ENCODE measurements at regions not wholly inside any gene's neighbourhood (a gene's known extent, or its start where the extent isn't known, plus 50 kb on each side); places are given as distances from the start of the nearest gene placed in this dataset.

DNA sequence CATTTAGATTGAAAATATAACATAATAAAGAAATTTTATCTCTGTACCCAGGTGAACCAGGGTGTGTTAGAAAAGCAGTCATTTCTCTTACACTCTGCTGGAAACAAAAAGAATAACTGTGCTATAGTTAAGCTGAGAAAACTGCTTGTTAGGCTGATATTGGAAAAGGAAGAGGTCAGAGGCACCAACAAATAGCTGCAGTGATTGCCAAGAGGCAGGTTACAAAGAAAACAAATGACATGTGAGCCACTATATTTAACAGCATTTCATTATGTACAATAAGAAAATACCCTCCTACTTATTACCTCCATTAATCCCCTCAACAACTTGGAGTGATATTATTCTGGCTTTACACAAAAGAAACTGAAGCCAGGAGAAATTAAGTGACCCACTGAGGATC, 607.9 kb upstream of the TLE4 start:
- Histone ChIP-seq H3K36me3 (no peaks in the 10 kb centered on the region), H3K4me1 (no peaks in the 10 kb centered on the region), H3K27ac (no peak overlapping the region), H3K4me3 (no peak overlapping the region), H3K9me3 (peaks cover 3 to 5% of the 10 kb centered on the region in 2 donors), H3K27me3 (no peaks in the 10 kb centered on the region)
- TF ChIP-seq EP300 (IDR thresholded peaks at IDR 0.05; ENCODE audit: low read depth), result no peak
- TF ChIP-seq POLR2A (IDR thresholded peaks at IDR 0.05), result no peak
- TF ChIP-seq POLR2AphosphoS5 (IDR thresholded peaks at IDR 0.05), result no peak
- TF ChIP-seq, protein P1, sequence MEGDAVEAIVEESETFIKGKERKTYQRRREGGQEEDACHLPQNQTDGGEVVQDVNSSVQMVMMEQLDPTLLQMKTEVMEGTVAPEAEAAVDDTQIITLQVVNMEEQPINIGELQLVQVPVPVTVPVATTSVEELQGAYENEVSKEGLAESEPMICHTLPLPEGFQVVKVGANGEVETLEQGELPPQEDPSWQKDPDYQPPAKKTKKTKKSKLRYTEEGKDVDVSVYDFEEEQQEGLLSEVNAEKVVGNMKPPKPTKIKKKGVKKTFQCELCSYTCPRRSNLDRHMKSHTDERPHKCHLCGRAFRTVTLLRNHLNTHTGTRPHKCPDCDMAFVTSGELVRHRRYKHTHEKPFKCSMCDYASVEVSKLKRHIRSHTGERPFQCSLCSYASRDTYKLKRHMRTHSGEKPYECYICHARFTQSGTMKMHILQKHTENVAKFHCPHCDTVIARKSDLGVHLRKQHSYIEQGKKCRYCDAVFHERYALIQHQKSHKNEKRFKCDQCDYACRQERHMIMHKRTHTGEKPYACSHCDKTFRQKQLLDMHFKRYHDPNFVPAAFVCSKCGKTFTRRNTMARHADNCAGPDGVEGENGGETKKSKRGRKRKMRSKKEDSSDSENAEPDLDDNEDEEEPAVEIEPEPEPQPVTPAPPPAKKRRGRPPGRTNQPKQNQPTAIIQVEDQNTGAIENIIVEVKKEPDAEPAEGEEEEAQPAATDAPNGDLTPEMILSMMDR (IDR thresholded peaks at IDR 0.05), result no peak
- in situ Hi-C loops (cut with MboI; ENCODE audit: low pct_ligation_motif_present in 1 of 4, low pct_unique_long_range_greater_than_20kb in 1 of 4, low sequenced_read_pairs in 3 of 4) (no loop called here), intact Hi-C loops (cut with DNase I; ENCODE audit: low total_unique reads) (no loop called here)
- DNase-seq, result no peak

DNA sequence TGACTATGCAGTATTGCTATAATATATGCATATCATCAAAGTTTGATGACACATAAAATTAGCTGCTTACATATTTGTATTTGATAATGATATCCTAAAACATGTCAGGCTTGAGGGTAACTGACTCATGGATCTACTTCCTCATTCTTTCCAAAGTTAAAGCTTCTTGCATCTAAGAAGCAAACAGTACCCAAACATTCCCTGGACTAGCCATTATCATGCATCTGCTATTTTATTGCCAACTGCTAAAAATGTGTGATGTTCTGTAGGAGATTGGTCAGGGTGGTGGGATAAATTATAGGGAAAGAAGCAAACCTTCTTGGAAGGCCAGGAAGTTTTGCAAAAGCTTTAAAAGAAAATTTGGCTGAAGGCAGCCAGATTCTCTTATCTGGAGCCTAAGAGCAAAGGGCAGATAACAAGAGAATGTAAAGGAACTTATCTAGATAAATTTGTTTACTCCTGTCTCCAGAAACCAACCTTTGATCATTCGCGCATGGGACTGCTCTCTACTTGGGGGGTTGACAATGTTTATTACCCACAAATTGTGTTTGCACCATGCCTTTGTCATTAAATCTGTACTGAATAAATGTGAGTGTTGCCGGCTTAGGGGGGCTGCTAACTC, 604.1 kb upstream of the TLE4 start:
- Histone ChIP-seq H3K4me3 (no peak overlapping the region), H3K9me3 (no peaks in the 10 kb centered on the region), H3K27ac (no peak overlapping the region), H3K27me3 (no peaks in the 10 kb centered on the region), H3K4me1 (no peaks in the 10 kb centered on the region), H3K36me3 (no peaks in the 10 kb centered on the region)
- in situ Hi-C loops (cut with MboI; ENCODE audit: low pct_ligation_motif_present in 1 of 4, low pct_unique_long_range_greater_than_20kb in 1 of 4, low sequenced_read_pairs in 3 of 4) (no loop called here), intact Hi-C loops (cut with DNase I; ENCODE audit: low total_unique reads) (no loop called here)
- DNase-seq, result no peak
- TF ChIP-seq POLR2A (IDR thresholded peaks at IDR 0.05) (no peak), POLR2AphosphoS5 (IDR thresholded peaks at IDR 0.05) (no peak), EP300 (IDR thresholded peaks at IDR 0.05; ENCODE audit: low read depth) (no peak)
- TF ChIP-seq, protein P1 (IDR thresholded peaks at IDR 0.05), result no peak
- WGBS, 2 donors (ENCODE audit: low coverage in 1 of 2), result 58 to 85% methylated on average over 2 to 3 of the region's 3 CpGs

DNA sequence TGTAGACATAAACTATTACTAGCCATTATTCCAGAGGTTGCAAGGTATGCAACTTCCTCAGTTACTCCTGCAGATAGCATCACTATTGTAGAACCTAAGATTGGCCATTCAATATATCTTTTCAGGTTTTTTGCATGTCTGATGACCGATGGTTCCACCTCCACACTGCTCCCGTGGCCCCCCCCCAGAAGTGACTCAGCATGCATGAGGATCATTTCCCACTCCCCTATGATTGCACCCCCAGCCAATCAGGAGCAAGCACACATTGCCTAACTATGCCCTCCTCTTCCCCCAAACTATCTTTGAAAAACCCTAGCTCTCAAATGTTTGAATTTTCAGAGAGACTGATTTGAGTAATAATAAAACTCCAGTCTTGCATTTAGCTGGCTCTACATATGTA, 601.4 kb upstream of the TLE4 start:
- TF ChIP-seq POLR2AphosphoS5 (IDR thresholded peaks at IDR 0.05) (no peak), EP300 (IDR thresholded peaks at IDR 0.05; ENCODE audit: low read depth) (no peak), POLR2A (IDR thresholded peaks at IDR 0.05) (no peak)
- TF ChIP-seq, protein P1 (IDR thresholded peaks at IDR 0.05), result no peak
- H3K27me3 ChIP-seq, result no peaks in the 10 kb centered on the region
- H3K9me3 ChIP-seq, result no peaks in the 10 kb centered on the region
- no peak for DNase-seq
- WGBS, 2 donors (ENCODE audit: low coverage in 1 of 2), result 77 to 100% methylated on average over 1 to 2 of the region's 2 CpGs
- no peak overlapping the region for H3K4me3 ChIP-seq
- intact Hi-C loops (cut with DNase I; ENCODE audit: low total_unique reads) (no loop called here), in situ Hi-C loops (cut with MboI; ENCODE audit: low pct_ligation_motif_present in 1 of 4, low pct_unique_long_range_greater_than_20kb in 1 of 4, low sequenced_read_pairs in 3 of 4) (no loop called here)
- no peaks in the 10 kb centered on the region for H3K4me1 ChIP-seq
- H3K36me3 ChIP-seq, result no peaks in the 10 kb centered on the region
- no peak overlapping the region for H3K27ac ChIP-seq

DNA sequence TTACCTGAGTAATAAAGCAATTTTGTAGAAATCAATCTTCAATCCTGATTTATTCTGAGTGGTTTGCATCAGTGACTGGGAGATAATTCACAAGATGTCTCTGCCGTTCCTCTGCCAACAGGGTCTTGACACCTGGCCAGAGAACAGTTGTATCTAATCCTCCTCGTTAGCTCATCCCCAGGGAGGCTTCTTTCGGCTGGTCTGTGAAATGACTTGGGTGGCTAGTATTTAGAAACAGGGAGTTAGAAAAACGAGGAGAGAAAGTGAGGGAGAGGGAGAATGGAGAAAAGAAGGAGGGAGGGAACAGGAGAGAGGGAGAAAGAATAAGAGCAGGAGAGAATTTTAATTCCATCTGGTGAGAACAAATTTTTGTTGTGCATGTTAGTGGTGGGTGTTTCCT, 600.2 kb upstream of the TLE4 start:
- in situ Hi-C loops (cut with MboI; ENCODE audit: low pct_ligation_motif_present in 1 of 4, low pct_unique_long_range_greater_than_20kb in 1 of 4, low sequenced_read_pairs in 3 of 4) (no loop called here), intact Hi-C loops (cut with DNase I; ENCODE audit: low total_unique reads) (no loop called here)
- Histone ChIP-seq H3K4me1 (no peaks in the 10 kb centered on the region), H3K9me3 (no peaks in the 10 kb centered on the region), H3K36me3 (no peaks in the 10 kb centered on the region), H3K27me3 (no peaks in the 10 kb centered on the region), H3K27ac (no peak overlapping the region), H3K4me3 (no peak overlapping the region)
- TF ChIP-seq POLR2A (IDR thresholded peaks at IDR 0.05), result no peak
- TF ChIP-seq EP300 (IDR thresholded peaks at IDR 0.05; ENCODE audit: low read depth), result no peak
- TF ChIP-seq POLR2AphosphoS5 (IDR thresholded peaks at IDR 0.05), result no peak
- TF ChIP-seq, protein P1 (IDR thresholded peaks at IDR 0.05), result no peak
- no peak for DNase-seq
- WGBS, 2 donors (ENCODE audit: low coverage in 1 of 2), result 18 to 42% methylated on average over 4 of the region's 4 CpGs

Data from transverse colon (tissue), 4 donors.